ENCODE measurements at regions not wholly inside any gene's neighbourhood (a gene's known extent, or its start where the extent isn't known, plus 50 kb on each side); places are given as distances from the start of the nearest gene placed in this dataset.

DNA sequence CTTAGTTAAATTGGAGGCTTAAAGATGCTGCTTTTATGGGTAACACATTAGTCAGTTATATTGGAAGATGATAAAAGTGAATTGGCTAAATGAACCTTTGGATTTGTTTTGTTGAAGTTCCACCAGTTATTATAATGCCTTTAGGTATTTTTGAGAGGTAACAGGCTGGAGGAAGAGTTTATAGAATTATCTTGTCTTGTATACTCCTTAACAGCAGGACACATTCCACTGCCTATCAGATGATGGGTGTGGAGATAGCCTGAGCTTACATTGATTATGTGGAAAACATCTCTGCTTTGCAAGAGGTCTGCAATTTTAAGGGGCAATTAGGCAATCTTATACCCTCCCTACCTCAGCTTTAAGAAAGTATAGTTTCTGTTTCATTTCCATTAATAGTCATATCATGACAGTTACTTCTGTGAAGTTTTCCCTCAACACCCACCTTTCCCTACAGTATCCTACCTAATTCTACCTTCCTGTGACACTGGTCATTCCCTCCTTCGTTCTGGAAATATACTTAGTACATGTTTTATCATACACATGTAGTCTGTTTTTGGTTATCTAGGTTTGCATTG, 403.7 kb upstream of the SPRED2 start:
- DNase-seq (ENCODE audit: low spot score) = no peak

DNA sequence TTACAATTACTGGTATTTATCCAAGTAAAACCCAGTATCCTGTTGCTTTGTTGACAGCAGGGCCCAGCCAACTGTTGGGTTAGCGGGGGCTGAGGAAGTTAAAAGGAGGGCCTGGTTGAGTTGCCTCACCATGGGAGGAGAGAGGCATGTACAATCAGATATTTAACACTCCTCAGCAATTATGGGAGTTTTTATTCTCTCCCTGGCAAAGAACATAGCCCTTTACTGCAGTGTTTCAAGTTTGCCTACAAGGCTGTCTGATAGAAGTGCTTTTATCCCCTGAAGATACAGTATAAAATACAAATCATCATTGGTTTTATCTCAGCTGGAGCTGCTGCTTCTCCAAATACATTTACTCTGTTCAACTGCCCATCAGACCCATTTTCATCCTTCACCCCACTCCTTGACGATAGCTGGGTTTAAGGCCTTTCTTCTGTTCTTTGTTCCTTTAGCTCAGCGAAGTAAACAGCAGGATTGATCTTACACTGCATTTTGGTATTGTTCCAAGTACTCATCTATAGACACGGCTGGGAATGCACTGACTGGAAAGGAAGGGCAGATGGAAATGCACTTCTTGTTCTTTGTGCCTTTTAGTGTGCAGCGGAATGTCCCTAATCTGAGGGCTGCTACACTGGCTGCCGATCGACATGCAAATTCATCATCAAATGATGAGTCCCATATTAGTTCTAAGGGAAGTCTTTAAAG, 402.5 kb upstream of the SPRED2 start:
- no peak for DNase-seq (ENCODE audit: low spot score)

DNA sequence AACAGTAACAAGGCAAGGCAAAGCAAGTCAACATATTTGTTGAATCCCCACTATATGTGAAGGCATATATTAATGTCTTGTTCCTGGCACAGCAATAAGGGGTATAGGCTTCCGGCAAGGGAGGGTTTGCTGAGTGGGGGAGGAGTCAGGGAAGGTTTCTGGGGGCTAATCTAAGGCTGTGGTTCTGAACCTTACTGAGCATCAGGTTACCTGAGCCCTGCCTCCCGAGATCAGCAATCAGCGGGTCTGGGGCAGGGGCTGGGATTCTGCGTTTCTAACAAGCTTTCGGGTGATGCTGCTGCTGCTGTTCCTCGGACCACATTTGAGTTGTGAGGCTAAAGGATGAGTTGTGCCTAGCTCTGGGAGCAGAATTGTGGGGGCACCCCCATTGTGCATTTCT, 401.7 kb upstream of the SPRED2 start:
- DNase-seq (ENCODE audit: low spot score) = no peak

DNA sequence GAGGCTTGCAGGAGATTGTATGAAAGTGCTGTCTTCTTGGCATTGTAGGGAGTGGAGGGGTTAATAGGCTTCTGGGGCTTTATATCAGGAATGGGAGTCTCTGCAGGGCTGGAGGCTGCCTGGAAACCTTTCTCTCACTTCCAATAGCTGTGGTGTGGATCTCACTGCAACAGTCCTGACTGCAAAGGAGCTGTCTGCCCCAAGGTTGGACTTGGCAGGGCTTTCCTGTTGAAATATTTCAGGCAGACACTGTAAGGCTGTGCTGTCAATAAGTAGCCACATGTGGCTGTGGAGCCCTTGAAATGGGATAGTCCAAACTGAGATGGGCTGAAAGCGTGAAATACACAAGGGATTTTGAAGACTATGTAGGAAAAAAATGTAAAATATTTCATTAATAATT, 399.1 kb upstream of the SPRED2 start:
- DNase-seq (ENCODE audit: low spot score) = no peak

DNA sequence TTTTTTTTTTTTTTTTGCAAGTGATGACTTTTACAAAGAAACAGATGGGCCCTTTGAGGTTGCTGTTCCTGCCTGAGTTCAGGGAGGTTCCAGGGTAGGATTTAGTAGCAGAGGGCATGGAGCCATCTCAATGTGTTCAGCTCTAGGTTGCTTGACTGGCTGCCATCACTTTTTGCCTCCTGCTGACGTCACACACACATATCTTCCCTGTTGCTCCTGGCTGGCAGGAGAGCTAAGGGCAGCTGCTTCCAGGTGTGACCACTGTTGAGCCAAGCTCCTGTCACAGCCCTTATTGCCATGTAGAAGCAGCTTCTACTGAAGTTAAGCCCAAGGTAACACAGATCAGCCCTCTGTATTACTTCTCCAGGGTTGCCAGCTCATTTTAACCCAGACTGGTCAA, 394.2 kb upstream of the SPRED2 start:
- no peak for DNase-seq (ENCODE audit: low spot score)

DNA sequence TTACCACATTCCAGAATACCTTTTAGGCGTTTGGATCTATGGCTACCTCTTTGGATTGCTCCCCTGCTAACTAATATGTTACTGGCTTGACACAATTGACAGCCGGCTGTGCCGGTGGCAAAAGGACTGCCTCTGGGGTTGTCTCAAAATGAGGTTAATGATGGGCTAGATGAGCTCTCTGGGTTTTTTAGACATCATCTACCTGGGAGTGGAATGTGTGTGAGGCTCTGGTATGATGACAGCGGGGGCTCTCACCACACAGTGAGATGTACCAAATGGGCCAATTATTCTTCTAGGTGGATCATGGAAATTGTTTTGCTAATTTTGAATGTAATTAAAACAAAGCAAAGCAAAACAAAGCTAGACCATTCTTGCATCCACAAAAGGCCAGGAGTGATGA, 391.1 kb upstream of the SPRED2 start:
- no peak for DNase-seq (ENCODE audit: low spot score)

DNA sequence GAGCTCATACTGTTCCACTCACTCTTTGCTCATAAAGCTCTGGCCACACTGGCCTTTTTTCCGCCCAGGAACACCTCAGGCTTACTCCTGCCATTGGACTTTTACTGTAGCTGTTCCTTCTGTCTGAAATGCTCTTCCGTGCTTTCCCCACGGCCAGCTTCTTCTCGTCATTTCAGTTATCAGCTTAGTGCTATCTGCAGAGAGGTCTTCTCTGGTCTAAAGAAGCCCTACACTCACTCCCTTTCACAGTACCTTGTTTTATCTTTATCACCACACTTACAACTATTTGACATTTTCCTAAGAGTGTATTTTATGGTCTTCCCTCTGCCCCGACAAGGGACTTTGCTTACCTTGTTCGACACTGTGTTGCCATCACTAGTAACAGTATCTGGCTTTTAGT, 388.1 kb upstream of the SPRED2 start:
- no peak for DNase-seq (ENCODE audit: low spot score)

DNA sequence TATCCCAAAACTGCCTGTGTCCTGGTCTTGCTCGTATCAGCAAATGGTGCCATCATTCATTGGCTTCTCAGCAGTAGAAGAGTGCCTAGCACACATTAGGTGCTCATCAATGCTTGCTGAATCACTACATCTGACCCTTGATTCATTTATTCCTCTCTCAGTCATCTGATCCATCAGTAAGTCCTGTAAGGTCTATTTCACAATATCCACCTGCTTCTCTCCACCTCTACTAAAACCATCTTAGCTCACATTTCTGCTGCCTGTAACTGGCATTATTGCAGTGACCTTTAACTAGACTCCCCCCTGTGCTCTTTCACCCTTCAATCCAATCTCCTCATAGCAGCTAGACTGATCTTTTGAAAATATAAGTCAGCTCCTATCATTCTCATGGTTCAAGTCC, 387.6 kb upstream of the SPRED2 start:
- no peak for DNase-seq (ENCODE audit: low spot score)

DNA sequence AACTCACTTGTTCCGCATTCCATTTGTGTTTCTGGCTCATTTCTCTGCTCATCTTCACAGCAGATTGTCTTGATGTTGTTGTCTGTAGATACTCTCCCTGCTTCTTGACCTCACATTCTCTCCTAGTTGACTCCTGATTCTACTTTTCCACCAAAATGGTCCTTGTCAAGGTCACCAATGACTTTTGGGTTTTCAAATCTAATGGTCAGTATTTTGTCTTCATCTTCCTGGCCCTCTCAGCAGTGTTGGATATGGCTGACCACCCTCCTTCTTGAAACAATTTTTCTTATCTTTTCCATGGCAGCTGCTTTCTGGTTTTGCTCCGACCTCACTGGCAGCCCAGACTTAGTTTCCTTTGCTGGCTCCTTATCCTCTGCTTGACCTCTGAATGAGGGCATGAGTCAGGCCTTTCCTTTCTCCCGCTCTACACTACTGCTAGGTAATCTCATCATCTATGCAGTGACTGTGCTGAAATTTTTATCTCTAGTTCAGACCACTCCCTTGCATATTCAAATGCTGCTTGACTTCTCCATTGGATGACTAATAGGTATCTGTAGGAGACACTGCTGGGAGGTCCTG, 386.6 kb upstream of the SPRED2 start:
- no peak for DNase-seq (ENCODE audit: low spot score)

DNA sequence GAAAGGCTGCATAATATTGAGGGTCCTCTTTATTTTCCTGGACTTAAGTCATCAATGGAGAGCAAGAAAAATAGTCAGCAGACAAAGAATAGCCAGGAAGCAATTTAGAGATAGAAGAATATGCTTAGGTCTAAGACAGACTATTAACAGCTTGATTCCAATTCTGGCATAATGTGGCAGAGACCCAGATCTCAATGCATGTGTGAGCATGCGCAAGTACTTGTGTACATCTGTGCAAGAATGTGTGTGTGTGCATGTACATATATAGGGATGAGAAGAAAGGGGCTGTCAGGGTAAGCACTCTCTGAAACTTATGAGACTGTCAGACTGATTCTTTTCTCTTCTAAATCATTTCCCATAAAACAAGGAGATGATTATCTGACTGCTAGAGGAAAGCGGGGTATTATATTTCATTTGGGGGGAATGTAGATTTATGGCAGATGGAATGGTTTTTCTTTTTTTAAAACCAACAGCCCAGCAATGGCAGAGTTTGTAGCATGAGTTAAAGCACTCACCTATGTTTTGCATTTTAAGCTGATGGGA, 381.3 kb upstream of the SPRED2 start:
- no peak for DNase-seq (ENCODE audit: low spot score)

DNA sequence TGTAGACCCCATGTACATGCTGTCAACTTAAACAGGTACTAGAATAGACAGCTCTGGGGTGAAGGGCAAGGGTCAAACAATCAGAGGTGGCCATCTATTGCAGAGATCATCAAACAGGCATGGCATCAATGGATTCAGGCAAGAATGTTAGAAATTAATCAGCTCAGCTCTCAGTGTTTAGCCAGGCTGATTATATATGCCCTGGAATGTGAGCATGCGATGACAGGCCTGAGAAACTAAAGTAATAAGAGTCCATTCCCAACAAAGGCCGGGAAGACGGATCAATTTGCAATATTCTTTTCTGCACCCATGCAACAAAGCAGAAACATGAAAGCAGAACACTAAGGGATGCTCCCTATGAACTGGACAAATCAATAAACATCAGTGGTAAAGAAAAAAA, 380.5 kb upstream of the SPRED2 start:
- no peak for DNase-seq (ENCODE audit: low spot score)

DNA sequence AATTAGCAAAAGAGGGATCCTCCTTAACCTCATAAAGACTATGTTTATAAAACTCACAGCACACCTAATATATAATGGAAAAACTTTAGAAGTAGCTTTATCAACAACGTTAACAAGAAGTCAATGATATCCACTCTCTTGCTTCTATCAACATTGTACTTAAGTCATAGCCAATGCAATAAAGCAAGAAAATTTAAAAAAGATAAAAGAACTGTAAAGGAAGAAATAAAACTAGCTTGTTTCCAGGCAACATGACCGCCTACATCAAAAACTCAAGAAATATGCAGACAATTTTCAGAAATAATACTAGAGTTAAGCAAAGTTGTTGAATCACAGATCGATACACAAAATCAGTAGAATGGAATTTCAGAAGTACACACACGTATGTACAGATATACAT, 375.5 kb upstream of the SPRED2 start:
- no peak for DNase-seq (ENCODE audit: low spot score)

DNA sequence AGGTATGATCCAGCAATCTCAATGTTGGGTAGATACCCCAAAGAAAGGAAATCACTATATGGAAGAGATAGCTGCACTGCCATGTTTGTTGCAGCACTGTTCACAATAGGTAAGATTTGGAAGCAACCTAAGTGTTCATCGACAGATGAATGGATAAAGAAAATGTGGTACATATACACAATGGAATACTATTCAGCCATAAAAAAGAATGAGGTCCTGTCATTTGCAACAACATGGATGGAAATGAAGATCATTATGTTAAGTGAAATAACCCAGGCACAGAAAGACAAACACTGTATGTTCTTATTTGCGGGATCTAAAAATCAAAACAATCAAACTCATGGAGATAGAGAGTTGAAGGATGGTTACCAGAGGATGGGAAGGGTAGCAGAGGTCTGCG, 372.4 kb upstream of the SPRED2 start:
- DNase-seq (ENCODE audit: low spot score) = no peak

DNA sequence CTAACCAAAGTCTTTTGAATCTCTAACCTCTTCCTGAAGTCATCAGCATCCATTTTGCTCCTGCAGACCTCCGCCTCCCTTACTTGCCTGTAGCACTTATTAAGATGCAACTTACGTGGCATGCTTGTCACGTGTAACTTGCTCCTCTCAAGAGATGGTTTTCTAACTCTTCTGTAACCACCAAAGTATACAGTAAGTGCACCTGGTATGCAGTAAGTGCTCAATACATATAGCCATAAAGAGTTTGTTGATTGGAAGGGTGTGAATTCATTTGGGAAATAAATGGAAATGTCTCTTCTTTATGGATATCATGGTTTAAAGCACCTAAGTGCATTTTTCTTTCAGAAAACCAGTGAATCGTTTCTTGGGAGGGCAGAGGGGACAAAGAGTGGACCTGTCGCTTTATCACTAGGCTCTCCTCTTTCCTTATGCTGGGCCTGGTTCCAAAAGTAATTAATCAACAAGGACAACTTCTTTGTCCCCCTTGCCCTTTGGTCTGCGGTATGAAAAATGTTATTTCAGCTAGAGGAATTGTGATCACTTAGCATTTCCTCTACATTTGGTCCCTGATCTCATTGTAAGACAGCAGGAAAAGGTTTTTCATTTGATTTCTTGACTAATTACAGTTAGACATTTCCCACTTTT, 370.0 kb upstream of the SPRED2 start:
- DNase-seq (ENCODE audit: low spot score) = no peak

DNA sequence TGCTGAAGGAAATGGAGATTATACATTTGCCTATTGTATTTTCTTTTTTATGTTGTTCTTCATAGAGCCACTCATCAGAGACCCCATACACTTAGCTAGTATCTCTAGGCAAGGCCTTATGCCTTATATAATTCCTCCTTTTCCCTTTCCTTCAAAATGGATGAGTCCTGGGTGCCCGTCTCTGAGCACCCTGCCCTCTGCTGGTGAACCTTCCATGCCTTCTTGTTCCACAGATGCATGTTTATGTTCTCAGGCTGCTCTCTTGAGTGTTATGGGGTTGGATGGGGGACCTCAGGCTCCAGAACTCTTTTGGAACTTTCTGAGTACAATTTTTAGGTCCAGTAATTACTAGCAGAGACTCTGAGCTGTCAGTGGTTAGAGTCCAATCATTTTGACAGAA, 368.6 kb upstream of the SPRED2 start:
- DNase-seq (ENCODE audit: low spot score) = no peak

DNA sequence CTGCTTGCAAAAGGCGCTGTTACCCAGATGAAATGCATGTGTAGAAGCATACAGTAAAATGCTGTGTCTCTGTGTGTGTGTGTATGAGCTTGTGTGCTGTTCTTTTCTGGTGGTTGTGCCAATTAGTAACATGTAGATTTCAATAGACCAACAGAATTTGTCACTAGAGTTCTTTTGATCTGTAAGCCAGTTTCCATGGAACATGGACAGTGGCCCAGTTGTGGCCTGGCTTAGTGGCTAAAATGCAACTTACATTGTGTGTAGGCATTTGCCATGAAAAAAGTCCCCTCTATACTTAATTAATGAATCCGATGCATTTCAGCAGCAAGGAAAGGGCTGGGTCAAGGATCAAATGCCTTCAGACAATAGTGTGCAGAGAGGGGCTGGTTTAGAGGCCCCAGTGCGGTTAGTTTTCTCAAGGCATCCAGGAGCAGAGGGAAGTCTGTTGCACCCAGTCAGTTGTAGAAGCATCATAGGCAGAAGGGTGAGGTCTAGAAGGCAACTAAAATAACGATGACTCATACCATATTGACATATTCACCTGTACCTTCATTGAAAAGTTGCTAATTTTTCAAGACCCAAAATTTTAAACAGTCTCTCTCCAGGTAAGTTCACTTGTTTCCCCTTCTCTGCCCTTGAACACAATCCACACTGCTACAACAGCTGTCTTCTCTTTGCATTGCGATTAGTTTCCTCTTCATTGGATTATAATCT, 366.9 kb upstream of the SPRED2 start:
- DNase-seq (ENCODE audit: low spot score) = no peak

DNA sequence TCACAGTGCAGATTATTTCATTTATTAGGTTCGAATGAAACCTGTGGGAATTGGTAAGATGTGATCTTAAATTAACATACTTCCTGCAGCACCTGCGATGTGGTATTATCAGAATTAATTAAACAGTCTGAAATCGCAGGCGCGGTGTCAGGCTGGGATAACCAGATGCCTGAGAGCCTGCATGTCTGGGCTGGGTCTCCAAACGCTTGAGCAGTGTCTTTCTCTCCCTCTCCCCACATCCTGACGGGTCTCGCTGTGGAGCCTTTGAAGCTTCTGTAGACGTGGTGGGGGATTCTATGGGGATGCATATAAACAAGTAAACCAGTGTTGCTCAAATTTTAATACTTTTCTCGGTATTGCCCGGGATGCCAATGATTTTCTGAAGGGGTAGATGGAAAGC, 366.2 kb upstream of the SPRED2 start:
- DNase-seq (ENCODE audit: low spot score) = no peak

DNA sequence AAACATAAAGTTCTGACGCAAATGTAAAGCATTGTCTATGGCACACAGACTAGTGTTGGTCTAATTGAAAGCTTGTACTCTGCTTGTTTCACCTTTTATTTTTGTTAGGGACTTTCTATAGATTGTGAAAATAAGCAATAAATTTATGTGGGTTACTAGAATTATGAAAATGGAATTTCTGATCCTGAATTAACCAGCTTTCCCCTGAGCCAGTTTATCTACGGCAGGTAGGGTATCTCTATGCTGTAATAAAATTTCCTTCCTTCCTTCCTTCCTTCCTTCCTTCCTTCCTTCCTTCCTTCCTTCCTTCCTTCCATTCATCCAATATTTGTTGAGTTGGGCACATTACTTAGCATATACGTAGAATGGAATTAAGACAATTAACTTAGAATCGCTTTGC, 362.6 kb upstream of the SPRED2 start:
- no peak for DNase-seq (ENCODE audit: low spot score)

DNA sequence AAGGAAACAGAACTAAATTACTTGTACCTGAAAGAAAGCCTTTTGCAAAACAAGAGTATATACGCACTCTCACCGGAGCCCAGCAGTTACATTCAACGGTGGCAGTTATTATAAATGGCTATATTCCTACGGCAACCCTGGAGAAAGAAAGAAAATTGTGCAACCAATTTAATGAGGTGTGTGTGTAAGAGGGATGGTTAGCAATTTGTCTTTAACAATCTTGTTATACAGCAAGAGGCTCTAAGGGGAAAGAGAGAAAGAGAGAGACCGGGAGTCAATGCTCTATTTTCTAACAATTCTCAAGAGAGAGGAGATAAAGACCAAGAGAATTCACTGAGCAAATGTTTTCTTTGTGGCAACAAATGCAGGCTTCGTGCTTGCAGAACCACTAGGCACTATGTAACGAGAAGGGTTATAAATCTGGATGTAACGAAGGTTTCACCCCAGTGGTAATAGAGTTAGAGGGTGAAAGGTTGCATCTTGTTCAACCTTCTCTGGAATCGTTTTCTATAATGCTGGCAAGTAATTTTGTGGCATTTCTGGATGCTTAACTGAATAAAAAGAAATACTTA, 359.1 kb upstream of the SPRED2 start:
- no peak for DNase-seq (ENCODE audit: low spot score)

DNA sequence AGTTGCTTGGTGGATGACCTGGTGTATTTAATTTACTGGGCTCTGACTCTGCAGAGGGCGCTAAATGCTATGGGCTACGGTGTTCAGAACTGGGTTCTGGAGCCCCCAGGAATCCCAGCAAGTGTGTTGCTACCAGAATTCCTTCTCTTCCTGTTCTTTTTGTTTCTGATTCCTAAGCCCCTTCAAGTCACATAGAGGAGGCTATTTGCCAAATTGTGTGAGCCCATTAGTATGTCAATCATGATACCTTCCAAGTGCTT, 358.2 kb upstream of the SPRED2 start:
- DNase-seq (ENCODE audit: low spot score) = no peak

DNA sequence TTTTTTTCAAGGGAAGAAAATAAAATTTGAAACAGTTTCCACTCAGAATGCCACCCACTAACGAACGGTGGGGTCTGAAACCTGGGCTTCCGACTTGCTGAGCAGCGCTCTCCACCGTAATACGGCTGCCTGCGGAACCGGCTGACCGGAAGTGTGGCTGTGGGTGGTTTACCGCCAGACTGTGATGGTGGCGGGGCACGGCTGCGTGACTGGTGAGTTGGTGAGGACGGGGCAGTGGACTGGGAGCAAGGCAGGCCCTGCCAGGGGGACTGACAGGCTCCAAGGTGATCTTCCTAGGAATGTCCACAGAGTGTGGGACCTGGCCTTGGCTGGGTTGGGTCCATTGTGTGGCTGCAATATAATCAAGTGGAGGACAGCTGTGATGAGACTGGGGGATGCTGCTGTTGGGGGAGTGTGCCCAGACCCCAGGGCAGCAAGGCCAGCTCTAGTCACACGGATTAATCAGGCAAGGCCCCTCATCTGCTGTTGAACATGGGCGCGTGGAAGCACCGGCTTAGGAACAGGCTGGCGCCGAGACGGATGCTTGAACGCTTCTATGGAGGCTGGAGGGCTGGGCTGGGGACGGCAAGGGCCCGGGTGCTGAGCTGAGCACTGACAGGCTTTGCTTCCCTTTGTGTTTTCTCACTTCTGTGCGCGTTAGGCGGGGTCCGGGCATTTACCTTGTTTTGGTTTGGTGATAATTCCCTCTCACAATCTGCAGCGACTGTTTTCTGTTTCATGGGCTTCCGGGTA, 357.7 kb upstream of the SPRED2 start:
- no peak for DNase-seq (ENCODE audit: low spot score)

DNA sequence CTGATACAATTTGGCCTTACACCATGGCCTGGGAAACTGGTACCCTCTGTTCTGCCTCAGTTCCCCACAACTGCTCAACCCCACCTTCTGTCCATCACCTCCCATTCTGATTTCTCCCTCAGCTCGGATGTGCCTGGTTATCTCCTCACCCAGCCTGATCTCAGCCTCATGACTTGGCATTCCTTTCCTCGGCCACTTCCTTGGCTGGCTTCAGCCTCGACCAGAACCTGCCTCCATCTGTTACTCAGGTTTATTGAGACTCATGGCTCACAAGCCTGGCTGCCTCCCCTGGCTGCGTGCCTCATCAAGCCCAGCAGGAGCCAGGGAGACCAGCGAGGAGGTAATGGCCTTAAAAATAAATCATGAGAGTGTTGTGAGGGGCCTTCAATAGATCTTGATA, 356.2 kb upstream of the SPRED2 start:
- DNase-seq (ENCODE audit: low spot score) = no peak
